Breast epithelium (tissue), 3 donors: ENCODE measurements at regions not wholly inside any gene's neighbourhood (a gene's known extent, or its start where the extent isn't known, plus 50 kb on each side); places are given as distances from the start of the nearest gene placed in this dataset.

Experiments used
- POLR2A ChIP-seq: fragments of 450-650 bp; IDR thresholded peaks from one replicate; pipeline ENCODE4 v1.6.1; 2016; ENCODE audit warnings: antibody characterized with exemption, mild to moderate bottlenecking, moderate library complexity
- POLR2AphosphoS5 ChIP-seq, 3 donors: sonication (generic); formaldehyde crosslinking; IDR thresholded peaks; one replicate each; pipeline ENCODE4 v1.6.1; 2017; ENCODE audit warnings: antibody characterized with exemption in 3 of 3
- TF ChIP-seq, protein P1 (sequence below), 3 donors: fragments of 450-650 bp; IDR thresholded peaks; one replicate each; pipeline ENCODE4 v1.5.1; 2016 to 2017; ENCODE audit warnings: antibody characterized with exemption in 3 of 3, mild to moderate bottlenecking in 3 of 3, moderate library complexity in 3 of 3

DNA sequence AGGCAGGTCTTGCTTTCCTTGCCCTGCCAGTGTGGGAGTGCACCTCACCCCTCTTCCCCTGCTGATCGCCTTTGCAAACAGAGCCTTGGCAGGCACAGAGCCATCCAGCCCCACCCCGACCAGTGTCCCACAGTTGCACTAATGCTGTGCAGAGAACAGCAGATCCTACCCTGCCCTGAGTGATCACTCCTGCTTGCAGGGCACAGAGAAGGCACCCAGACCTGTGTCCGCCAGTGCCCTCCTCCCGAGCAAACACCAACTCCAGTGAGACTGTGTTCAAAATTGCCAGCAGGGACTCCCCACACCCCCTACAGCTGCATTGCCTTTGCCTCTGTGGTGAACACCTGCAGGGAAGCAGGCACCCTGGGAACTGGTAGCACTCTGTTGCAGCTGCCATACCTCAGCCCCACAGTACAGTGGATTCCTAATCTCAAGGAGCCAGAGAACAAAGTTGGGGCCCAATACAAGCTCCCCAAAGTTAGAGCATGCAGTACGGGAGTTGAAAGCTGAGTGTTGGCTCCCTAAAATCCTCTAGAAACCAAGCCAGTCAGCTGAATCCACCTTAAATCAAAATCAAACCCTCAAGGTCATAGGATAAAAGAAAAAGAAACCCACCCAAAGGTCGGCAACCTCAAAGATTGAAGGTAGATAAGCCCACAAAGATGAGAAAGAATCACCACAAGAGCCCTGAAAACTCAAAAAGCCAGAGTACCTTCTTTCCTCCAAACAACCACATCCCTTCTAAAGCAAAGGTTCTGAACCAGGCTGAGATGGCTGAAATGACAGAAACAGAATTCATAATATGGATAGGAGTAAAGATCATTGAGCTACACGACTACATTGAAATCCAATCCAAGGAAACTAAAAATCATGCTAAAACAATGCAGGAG lies 92.9 kb upstream of the PIK3R1 start:
- no peak for TF ChIP-seq POLR2AphosphoS5 (IDR thresholded peaks at IDR 0.05)
- TF ChIP-seq POLR2A: no peak
- TF ChIP-seq, protein P1, sequence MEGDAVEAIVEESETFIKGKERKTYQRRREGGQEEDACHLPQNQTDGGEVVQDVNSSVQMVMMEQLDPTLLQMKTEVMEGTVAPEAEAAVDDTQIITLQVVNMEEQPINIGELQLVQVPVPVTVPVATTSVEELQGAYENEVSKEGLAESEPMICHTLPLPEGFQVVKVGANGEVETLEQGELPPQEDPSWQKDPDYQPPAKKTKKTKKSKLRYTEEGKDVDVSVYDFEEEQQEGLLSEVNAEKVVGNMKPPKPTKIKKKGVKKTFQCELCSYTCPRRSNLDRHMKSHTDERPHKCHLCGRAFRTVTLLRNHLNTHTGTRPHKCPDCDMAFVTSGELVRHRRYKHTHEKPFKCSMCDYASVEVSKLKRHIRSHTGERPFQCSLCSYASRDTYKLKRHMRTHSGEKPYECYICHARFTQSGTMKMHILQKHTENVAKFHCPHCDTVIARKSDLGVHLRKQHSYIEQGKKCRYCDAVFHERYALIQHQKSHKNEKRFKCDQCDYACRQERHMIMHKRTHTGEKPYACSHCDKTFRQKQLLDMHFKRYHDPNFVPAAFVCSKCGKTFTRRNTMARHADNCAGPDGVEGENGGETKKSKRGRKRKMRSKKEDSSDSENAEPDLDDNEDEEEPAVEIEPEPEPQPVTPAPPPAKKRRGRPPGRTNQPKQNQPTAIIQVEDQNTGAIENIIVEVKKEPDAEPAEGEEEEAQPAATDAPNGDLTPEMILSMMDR (IDR thresholded peaks at IDR 0.05): no peak
